Activated CD8-positive, alpha-beta memory T cell treated with anti-CD3 and anti-CD28 coated beads, Interleukin-2, amount 10 ng/mL, durations not matched to agents 7 days and 5 days (primary cell): ENCODE measurements at regions not wholly inside any gene's neighbourhood (a gene's known extent, or its start where the extent isn't known, plus 50 kb on each side); places are given as distances from the start of the nearest gene placed in this dataset.

Source experiments
- ATAC-seq: fragments of 150-1000 bp; cut with Tn5 transposase; one replicate; pipeline ENCODE4 v1.10.0; 2021; ENCODE audit warnings: moderate library complexity
- CTCF ChIA-PET: fragments of 350-600 bp; sonication (Branson Sonifier 250); formaldehyde crosslinking; loops from one replicate; lab custom pipeline; 2021; ENCODE audit warnings: antibody characterized with exemption; lab: Charles Lee
- DNase-seq: peaks from one replicate; pipeline ENCODE4 v3.0.0-alpha.2; 2020
- H3K27ac Mint-ChIP-seq: one replicate; pipeline ENCODE4 v1.8.0; 2021; ENCODE audit warnings: mild to moderate bottlenecking, mixed read lengths
- H3K27me3 Mint-ChIP-seq: one replicate; pipeline ENCODE4 v1.8.0; 2021; ENCODE audit warnings: mixed read lengths
- H3K36me3 Mint-ChIP-seq: one replicate; pipeline ENCODE4 v1.8.0; 2021; ENCODE audit warnings: mild to moderate bottlenecking, mixed read lengths
- H3K4me1 Mint-ChIP-seq: one replicate; pipeline ENCODE4 v1.8.0; 2021; ENCODE audit warnings: mixed read lengths
- H3K4me3 Mint-ChIP-seq: one replicate; pipeline ENCODE4 v1.8.0; 2021; ENCODE audit warnings: mild to moderate bottlenecking, moderate library complexity, mixed read lengths
- H3K9me3 Mint-ChIP-seq: one replicate; pipeline ENCODE4 v1.8.0; 2022; ENCODE audit warnings: low read depth, mixed read lengths

GRCh38 chr6:164469276-164469949, 840.0 kb downstream of the C6orf118 start:
- Mint-ChIP-seq H3K36me3 (no peaks in the 10 kb centered on the region), H3K27ac (no peak overlapping the region), H3K27me3 (no peaks in the 10 kb centered on the region), H3K9me3 (no peaks in the 10 kb centered on the region), H3K4me1 (no peaks in the 10 kb centered on the region), H3K4me3 (no peak overlapping the region)
- CTCF ChIA-PET, result interaction anchor here (0.9 kb wide), 1 partner anchor 9 kb away, joined by 3 read pairs; no protein-coding TSS in a partner anchor
- ATAC-seq (no peak), DNase-seq (no peak)

GRCh38 chr6:164455835-164456234, 853.6 kb downstream of the C6orf118 start:
- Mint-ChIP-seq H3K9me3 (no peaks in the 10 kb centered on the region), H3K4me3 (no peak overlapping the region), H3K4me1 (no peaks in the 10 kb centered on the region), H3K27me3 (no peaks in the 10 kb centered on the region), H3K27ac (no peak overlapping the region), H3K36me3 (no peaks in the 10 kb centered on the region)
- no peak for DNase-seq
- CTCF ChIA-PET, result no interaction called here
- ATAC-seq, result no peak

DNA sequence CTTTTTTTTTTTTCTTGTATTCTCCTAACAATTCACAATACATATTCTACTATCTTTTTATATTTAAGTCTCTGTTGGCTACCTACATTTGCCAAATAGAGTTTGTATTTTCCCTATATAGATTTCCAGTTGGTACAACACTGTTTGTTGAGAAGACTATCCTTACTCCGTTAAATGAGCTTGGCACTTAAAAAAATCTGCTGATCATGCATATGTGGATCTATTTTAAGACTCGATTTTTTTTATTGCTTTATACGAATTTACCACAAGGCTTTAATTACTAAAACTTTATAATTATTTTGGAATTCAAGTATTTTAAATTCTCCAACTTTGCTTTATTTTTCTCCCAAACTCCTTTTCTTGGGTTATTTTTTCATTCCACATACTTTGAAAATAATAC, 855.6 kb downstream of the C6orf118 start:
- H3K27me3 Mint-ChIP-seq, result no peaks in the 10 kb centered on the region
- CTCF ChIA-PET, result no interaction called here
- no peaks in the 10 kb centered on the region for H3K36me3 Mint-ChIP-seq
- no peaks in the 10 kb centered on the region for H3K9me3 Mint-ChIP-seq
- no peaks in the 10 kb centered on the region for H3K4me1 Mint-ChIP-seq
- no peak for DNase-seq
- ATAC-seq, result no peak
- H3K27ac Mint-ChIP-seq, result no peak overlapping the region
- no peak overlapping the region for H3K4me3 Mint-ChIP-seq

DNA sequence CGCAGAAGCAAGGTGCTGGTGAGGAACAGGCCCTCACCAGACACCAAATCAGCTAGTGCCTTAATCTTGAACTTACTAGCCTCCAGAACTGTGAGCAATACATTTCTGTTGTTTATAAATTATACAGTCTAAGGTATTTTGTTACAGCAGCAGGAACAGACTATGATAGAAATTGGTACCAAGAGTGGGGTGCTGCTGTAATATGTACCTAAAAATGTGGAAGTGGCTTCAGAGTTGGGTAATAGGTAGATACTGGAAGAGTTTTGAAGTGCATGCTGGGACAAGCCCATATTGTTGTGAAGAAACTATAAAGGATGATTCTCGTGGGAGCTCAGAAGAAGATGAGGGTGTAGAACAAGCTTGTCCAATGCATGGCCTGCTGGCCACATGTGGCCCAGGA, 866.8 kb downstream of the C6orf118 start:
- Mint-ChIP-seq H3K27me3 (no peaks in the 10 kb centered on the region), H3K27ac (no peak overlapping the region), H3K36me3 (no peaks in the 10 kb centered on the region), H3K9me3 (peaks cover 10% of the 10 kb centered on the region), H3K4me1 (no peaks in the 10 kb centered on the region), H3K4me3 (no peak overlapping the region)
- ATAC-seq (no peak), DNase-seq (no peak)
- CTCF ChIA-PET, result no interaction called here

DNA sequence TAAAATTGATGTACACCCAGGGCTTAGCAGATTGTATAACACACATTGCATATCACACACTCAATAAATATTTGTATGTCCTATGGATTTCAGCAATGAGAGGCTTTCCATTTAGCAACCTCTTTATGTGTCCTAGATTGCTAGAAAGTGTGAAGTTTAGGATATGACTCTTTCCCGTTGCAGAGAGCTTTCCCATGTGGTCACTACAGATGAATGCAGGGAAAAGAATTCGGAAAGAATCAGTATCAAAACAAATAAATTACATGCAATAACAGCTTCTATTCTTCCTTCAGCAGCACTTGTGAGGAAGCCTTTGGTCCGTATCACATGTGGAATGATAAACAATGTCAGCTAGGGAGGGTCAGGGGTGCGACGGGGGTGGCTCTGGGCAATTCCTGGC, 870.1 kb downstream of the C6orf118 start:
- ATAC-seq (no peak), DNase-seq (no peak)
- Mint-ChIP-seq H3K4me1 (no peaks in the 10 kb centered on the region), H3K27ac (no peak overlapping the region), H3K27me3 (no peaks in the 10 kb centered on the region), H3K4me3 (no peak overlapping the region), H3K9me3 (peaks cover 10% of the 10 kb centered on the region), H3K36me3 (no peaks in the 10 kb centered on the region)
- CTCF ChIA-PET, result no interaction called here

DNA sequence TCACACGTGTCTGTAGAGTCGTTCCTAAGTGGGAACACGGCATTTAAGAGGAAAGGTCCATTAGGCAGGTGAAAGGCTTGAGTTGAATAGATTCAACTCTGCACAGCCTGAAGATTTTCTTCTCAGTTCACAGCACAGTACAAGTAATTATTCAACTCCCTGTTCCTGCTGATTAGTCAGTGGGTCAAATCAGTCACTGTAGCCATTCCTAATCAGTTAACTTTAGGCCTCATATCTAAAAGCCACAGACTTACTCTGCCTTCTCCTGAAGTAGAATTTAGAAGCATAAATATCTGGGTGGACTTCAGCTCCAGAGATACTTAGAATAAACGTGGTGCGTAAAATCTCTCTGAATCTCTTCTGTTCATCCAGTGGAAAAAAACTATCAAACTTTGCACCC, 872.4 kb downstream of the C6orf118 start:
- no peak overlapping the region for H3K27ac Mint-ChIP-seq
- no peak for DNase-seq
- H3K36me3 Mint-ChIP-seq, result no peaks in the 10 kb centered on the region
- H3K4me1 Mint-ChIP-seq, result no peaks in the 10 kb centered on the region
- H3K27me3 Mint-ChIP-seq, result no peaks in the 10 kb centered on the region
- H3K4me3 Mint-ChIP-seq, result no peak overlapping the region
- CTCF ChIA-PET, result no interaction called here
- no peak for ATAC-seq
- peaks cover 12% of the 10 kb centered on the region for H3K9me3 Mint-ChIP-seq

- H3K4me3 Mint-ChIP-seq, result no peak overlapping the region
- no peaks in the 10 kb centered on the region for H3K36me3 Mint-ChIP-seq
- no peaks in the 10 kb centered on the region for H3K4me1 Mint-ChIP-seq
- H3K27ac Mint-ChIP-seq, result no peak overlapping the region
- ATAC-seq (no peak), DNase-seq (no peak)
- no peaks in the 10 kb centered on the region for H3K27me3 Mint-ChIP-seq
- CTCF ChIA-PET, result no interaction called here
- H3K9me3 Mint-ChIP-seq, result peaks cover 14% of the 10 kb centered on the region
These were observed 881.5 kb downstream of the C6orf118 start for GRCh38 chr6:164427728-164428402.

DNA sequence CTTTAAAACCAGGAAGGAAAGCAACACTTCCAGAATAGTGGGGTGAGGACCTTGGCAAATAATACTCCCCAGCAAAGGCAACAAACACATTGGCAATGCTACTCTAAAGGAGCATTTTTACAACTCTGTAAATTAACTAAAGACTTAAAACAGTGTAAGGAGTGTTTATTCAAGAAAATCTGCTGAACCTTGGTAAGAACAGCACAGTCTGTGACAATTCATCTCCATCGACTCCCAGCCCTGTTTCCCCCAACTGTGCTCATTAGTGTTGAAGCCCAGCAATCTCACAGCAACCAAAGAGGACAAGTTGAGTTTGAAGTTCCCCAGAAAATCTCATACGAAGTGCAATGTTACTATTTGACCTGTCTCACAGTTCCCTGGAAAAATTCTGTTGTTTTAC, 884.9 kb downstream of the C6orf118 start:
- DNase-seq, result no peak
- H3K4me3 Mint-ChIP-seq, result no peak overlapping the region
- no peaks in the 10 kb centered on the region for H3K36me3 Mint-ChIP-seq

GRCh38 chr6:164419099-164419498, 890.3 kb downstream of the C6orf118 start:
- no peak overlapping the region for H3K4me3 Mint-ChIP-seq
- H3K27ac Mint-ChIP-seq, result no peak overlapping the region
- no peaks in the 10 kb centered on the region for H3K27me3 Mint-ChIP-seq
- H3K9me3 Mint-ChIP-seq, result peaks cover 11% of the 10 kb centered on the region
- no peaks in the 10 kb centered on the region for H3K4me1 Mint-ChIP-seq
- DNase-seq (no peak), ATAC-seq (no peak)
- no peaks in the 10 kb centered on the region for H3K36me3 Mint-ChIP-seq
- CTCF ChIA-PET, result no interaction called here

More for the DNA sequence above, 884.9 kb downstream of the C6orf118 start:
- H3K27ac Mint-ChIP-seq, result no peak overlapping the region
- H3K27me3 Mint-ChIP-seq, result no peaks in the 10 kb centered on the region
- CTCF ChIA-PET, result no interaction called here
- no peaks in the 10 kb centered on the region for H3K4me1 Mint-ChIP-seq
- peaks cover 16% of the 10 kb centered on the region for H3K9me3 Mint-ChIP-seq
- ATAC-seq, result no peak

GRCh38 chr6:164418262-164418588, 891.2 kb downstream of the C6orf118 start:
- ATAC-seq (no peak), DNase-seq (no peak)
- no peaks in the 10 kb centered on the region for H3K27me3 Mint-ChIP-seq
- H3K36me3 Mint-ChIP-seq, result no peaks in the 10 kb centered on the region
- no peak overlapping the region for H3K4me3 Mint-ChIP-seq
- H3K27ac Mint-ChIP-seq, result no peak overlapping the region
- CTCF ChIA-PET, result no interaction called here
- H3K4me1 Mint-ChIP-seq, result no peaks in the 10 kb centered on the region
- H3K9me3 Mint-ChIP-seq, result peaks cover 9% of the 10 kb centered on the region

DNA sequence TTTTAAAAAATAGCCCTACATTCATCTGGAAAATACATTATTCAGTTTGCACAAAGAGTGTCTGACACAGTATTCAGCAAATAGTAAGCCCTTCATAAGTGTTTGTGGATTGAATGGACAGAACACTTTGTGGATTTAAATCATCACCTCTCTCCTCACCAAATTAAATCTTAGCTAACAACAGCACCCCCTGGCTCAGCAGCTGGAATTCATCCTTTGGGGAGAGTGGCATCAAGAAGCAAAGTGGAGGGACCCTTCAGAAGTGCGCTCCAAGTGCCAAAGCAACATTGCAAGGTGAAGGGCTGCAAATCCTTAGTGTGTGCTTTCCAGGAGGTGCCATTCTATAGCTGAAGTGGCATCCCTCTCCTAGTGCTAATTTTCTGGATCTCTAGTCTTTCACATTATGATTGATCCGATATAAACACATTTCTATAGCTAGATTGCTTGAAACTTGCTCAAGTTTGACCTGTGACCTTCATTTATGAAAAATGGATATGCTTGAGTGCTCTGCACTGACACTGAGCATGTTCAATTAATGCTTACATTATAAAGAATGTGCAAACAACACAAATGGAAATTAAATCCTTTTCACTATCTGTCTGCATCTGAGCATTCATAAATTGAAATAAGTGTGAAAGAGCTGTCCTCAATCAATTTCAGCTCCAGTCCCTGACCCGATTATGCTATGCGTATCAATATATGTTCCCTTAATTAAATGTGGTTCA, 891.7 kb downstream of the C6orf118 start:
- CTCF ChIA-PET, result no interaction called here
- H3K4me1 Mint-ChIP-seq, result no peaks in the 10 kb centered on the region
- no peak for DNase-seq

DNA sequence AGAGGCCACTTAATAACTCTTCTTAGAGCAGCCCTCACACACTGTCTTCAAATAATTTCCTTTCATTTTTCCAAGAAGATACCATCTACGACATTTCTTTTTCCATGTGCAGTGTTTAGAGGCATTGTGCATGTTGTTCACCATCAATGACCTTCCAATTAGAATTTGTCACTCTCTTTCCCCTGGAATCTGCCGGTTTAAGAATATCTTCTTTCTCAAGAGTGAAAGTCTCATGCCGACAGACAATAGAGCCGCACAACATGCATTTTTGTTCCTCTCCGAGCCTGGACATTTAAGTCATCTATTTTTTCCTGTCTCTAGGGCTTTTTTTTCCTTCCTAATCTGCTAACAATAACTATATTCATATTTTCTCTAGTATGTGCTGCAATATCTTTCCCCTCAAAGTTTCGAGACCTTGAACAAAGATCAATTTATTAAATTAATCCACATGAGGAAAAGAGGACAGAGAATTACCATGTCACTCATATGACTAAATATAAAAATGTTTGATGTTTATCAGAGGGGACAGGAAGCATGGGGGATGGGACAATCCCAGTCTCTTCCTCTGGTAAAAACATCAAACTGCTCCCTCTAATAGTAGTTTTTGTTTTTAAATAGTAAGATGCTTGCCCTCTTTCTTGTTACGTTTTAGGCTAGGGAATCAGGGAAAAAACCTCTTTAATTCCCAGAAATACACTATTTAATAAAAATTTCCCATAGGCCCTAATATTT, 893.4 kb downstream of the C6orf118 start:
- H3K4me1 Mint-ChIP-seq, result no peaks in the 10 kb centered on the region
- no peaks in the 10 kb centered on the region for H3K27me3 Mint-ChIP-seq

More for the DNA sequence above, 891.7 kb downstream of the C6orf118 start:
- H3K27ac Mint-ChIP-seq, result no peak overlapping the region
- H3K27me3 Mint-ChIP-seq, result no peaks in the 10 kb centered on the region
- no peak for ATAC-seq
- H3K36me3 Mint-ChIP-seq, result no peaks in the 10 kb centered on the region
- H3K9me3 Mint-ChIP-seq, result peaks cover 9% of the 10 kb centered on the region
- no peak overlapping the region for H3K4me3 Mint-ChIP-seq

DNA sequence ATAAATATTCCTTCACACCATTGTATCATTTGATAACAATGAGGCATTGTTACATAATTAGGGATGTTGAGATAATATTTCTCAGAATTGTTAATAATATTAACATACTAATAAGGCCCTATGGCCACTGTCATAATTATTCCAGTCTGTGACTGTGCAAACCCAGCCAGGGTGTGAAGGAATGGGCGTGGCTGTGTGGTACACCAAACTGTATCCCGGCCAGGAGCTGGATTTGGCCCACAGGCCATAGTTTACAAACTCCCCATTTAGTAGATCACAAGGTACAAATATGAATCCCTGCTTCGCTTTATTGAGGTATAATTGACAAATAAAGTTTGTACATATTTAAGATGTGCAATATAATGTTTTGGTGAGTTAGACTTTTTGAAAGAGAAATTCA, 894.7 kb downstream of the C6orf118 start:
- Mint-ChIP-seq H3K4me1 (no peaks in the 10 kb centered on the region), H3K9me3 (peaks cover under 1% of the 10 kb centered on the region), H3K27ac (no peak overlapping the region), H3K27me3 (no peaks in the 10 kb centered on the region), H3K4me3 (no peak overlapping the region), H3K36me3 (no peaks in the 10 kb centered on the region)
- ATAC-seq (no peak), DNase-seq (no peak)
- CTCF ChIA-PET, result no interaction called here

More for the DNA sequence above, 893.4 kb downstream of the C6orf118 start:
- no peak overlapping the region for H3K27ac Mint-ChIP-seq
- ATAC-seq (no peak), DNase-seq (no peak)
- no peak overlapping the region for H3K4me3 Mint-ChIP-seq
- CTCF ChIA-PET, result no interaction called here
- H3K36me3 Mint-ChIP-seq, result no peaks in the 10 kb centered on the region
- H3K9me3 Mint-ChIP-seq, result peaks cover 3% of the 10 kb centered on the region
